ENCODE measurements at regions not wholly inside any gene's neighbourhood (a gene's known extent, or its start where the extent isn't known, plus 50 kb on each side); places are given as distances from the start of the nearest gene placed in this dataset.

- no peak for DNase-seq (ENCODE audit: low spot score in 2 of 2)
- Histone ChIP-seq H3K9me3 (no peaks in the 10 kb centered on the region), H3K36me3 (no peaks in the 10 kb centered on the region), H3K27me3 (no peaks in the 10 kb centered on the region), H3K27ac (no peak overlapping the region), H3K4me3 (no peak overlapping the region), H3K4me1 (no peaks in the 10 kb centered on the region)
- no peak for TF ChIP-seq CTCF (IDR thresholded peaks at IDR 0.05)
- intact Hi-C loops (cut with DNase I), result no loop called here
Observed at GRCh38 chr6:120498711-120499110, 835.6 kb downstream of the TBC1D32 start.

GRCh38 chr6:120496661-120497060, 837.6 kb downstream of the TBC1D32 start:
- H3K27me3 ChIP-seq, result no peaks in the 10 kb centered on the region
- H3K27ac ChIP-seq, result no peak overlapping the region
- no peaks in the 10 kb centered on the region for H3K36me3 ChIP-seq
- intact Hi-C loops (cut with DNase I), result no loop called here
- H3K4me1 ChIP-seq, result no peaks in the 10 kb centered on the region
- no peak for DNase-seq (ENCODE audit: low spot score in 2 of 2)
- no peaks in the 10 kb centered on the region for H3K9me3 ChIP-seq
- TF ChIP-seq CTCF (IDR thresholded peaks at IDR 0.05), result no peak
- H3K4me3 ChIP-seq, result no peak overlapping the region

- TF ChIP-seq CTCF (IDR thresholded peaks at IDR 0.05), result no peak
- H3K27me3 ChIP-seq, result no peaks in the 10 kb centered on the region
- no peak for DNase-seq (ENCODE audit: low spot score in 2 of 2)
- H3K27ac ChIP-seq, result no peak overlapping the region
- intact Hi-C loops (cut with DNase I), result no loop called here
- no peak overlapping the region for H3K4me3 ChIP-seq
- no peaks in the 10 kb centered on the region for H3K4me1 ChIP-seq
- no peaks in the 10 kb centered on the region for H3K9me3 ChIP-seq
- H3K36me3 ChIP-seq, result no peaks in the 10 kb centered on the region
Observed at GRCh38 chr6:120493505-120493904, 840.8 kb downstream of the TBC1D32 start.

- H3K36me3 ChIP-seq, result no peaks in the 10 kb centered on the region
- H3K4me3 ChIP-seq, result no peak overlapping the region
- intact Hi-C loops (cut with DNase I), result no loop called here
- no peaks in the 10 kb centered on the region for H3K4me1 ChIP-seq
- H3K27me3 ChIP-seq, result no peaks in the 10 kb centered on the region
- DNase-seq (ENCODE audit: low spot score in 2 of 2), result no peak
- no peak for TF ChIP-seq CTCF (IDR thresholded peaks at IDR 0.05)
- no peaks in the 10 kb centered on the region for H3K9me3 ChIP-seq
- no peak overlapping the region for H3K27ac ChIP-seq
Observed at GRCh38 chr6:120489941-120490340, 844.3 kb downstream of the TBC1D32 start.

GRCh38 chr6:120484146-120484545, 850.1 kb downstream of the TBC1D32 start:
- H3K9me3 ChIP-seq, result peaks cover 0 to 10% of the 10 kb centered on the region in 2 donors
- no peaks in the 10 kb centered on the region for H3K27me3 ChIP-seq
- intact Hi-C loops (cut with DNase I), result no loop called here
- H3K4me3 ChIP-seq, result no peak overlapping the region
- no peak overlapping the region for H3K27ac ChIP-seq
- TF ChIP-seq CTCF (IDR thresholded peaks at IDR 0.05), result no peak
- no peaks in the 10 kb centered on the region for H3K4me1 ChIP-seq
- DNase-seq (ENCODE audit: low spot score in 2 of 2), result no peak
- no peaks in the 10 kb centered on the region for H3K36me3 ChIP-seq

GRCh38 chr6:120478650-120479049, 855.6 kb downstream of the TBC1D32 start:
- Histone ChIP-seq H3K4me1 (no peaks in the 10 kb centered on the region), H3K36me3 (no peaks in the 10 kb centered on the region), H3K9me3 (peaks cover 0 to 20% of the 10 kb centered on the region in 2 donors), H3K27me3 (no peaks in the 10 kb centered on the region), H3K4me3 (no peak overlapping the region), H3K27ac (no peak overlapping the region)
- DNase-seq (ENCODE audit: low spot score in 2 of 2), result no peak
- no peak for TF ChIP-seq CTCF (IDR thresholded peaks at IDR 0.05)
- intact Hi-C loops (cut with DNase I), result no loop called here

Data from ascending aorta (tissue), 2 donors.